ENCODE measurements at regions not wholly inside any gene's neighbourhood (a gene's known extent, or its start where the extent isn't known, plus 50 kb on each side); places are given as distances from the start of the nearest gene placed in this dataset.
A peak's percentile ranks its signal among the peaks of the same experiment; 100 is the strongest.
"Not testable (repeated sequence)": the region's sequence is repeated elsewhere in the genome, so short reads cannot be mapped to it uniquely, and the experiment has no call there.

DNA sequence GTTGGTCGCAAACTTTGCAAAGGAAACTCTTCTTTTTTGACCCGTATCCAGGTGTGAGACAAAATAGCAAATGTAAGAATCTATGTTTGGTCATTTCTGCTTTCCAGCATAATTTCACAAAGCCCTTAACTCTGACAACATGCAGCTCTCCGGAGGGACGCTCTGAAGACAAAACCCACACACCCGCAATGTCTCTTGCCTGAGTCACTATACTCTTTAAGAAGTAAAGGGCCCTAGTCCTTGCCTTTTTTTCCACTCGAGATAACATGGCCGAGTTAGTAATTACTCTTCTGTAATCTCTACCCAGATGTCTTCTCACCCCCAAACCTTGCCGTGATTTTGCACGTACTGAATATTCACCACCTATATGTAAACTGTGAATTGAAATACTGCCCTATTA, 115.7 kb upstream of the ADAMTS9 start:
- DNase-seq (ENCODE audit: low spot score) = no peak

GRCh38 chr3:64802460-64802859, 114.7 kb upstream of the ADAMTS9 start:
- no peak for DNase-seq (ENCODE audit: low spot score)

- DNase-seq (ENCODE audit: low spot score) = no peak
These were observed 114.1 kb upstream of the ADAMTS9 start for GRCh38 chr3:64801856-64802255.

- DNase-seq (ENCODE audit: low spot score) = no peak
These were observed 111.8 kb upstream of the ADAMTS9 start for GRCh38 chr3:64799606-64800005.

- DNase-seq (ENCODE audit: low spot score) = no peak
These were observed 110.5 kb upstream of the ADAMTS9 start for GRCh38 chr3:64798316-64798715.

GRCh38 chr3:64796607-64797399, 109.0 kb upstream of the ADAMTS9 start:
- DNase-seq (ENCODE audit: low spot score) = peak; percentile 38

- no peak for DNase-seq (ENCODE audit: low spot score)
These were observed 104.6 kb upstream of the ADAMTS9 start for GRCh38 chr3:64792445-64792844.

DNA sequence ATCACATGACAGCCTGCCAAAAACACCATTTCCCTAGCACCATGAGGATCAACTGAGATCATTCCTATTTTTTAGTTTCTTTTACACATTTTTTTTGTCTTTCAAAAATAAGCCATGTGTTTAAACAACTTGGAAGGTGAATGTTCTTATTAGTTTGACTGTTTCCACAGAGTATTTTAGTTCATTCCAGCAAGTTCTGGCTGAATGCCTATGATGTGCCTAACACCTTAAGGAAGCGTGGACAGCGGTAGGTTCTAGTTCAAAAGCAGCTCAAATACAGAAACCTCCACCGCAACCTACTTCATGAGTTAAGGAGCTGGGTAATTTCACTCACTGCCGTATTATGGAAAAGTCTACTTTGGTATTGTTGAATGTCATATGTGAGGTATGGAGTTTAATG, 101.3 kb upstream of the ADAMTS9 start:
- no peak for DNase-seq (ENCODE audit: low spot score)

DNA sequence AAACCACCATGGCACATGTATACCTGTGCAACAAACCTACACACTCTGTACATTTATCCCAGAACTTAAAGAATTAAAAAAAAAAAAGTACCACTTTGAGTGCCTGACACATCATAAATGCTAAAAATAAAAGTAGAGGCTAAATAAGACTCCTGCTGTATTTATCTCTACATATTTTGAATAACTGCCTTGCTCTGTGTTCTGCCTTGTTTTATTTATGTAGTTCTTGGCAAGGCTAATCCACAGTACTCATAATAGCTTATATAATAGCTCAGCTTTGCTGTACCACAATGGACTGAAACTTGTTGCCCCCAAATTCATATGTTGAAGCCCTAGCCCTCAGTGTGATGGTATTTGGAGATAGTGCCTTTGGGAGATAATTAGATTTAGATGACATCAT, 95.4 kb upstream of the ADAMTS9 start:
- no peak for DNase-seq (ENCODE audit: low spot score)

DNA sequence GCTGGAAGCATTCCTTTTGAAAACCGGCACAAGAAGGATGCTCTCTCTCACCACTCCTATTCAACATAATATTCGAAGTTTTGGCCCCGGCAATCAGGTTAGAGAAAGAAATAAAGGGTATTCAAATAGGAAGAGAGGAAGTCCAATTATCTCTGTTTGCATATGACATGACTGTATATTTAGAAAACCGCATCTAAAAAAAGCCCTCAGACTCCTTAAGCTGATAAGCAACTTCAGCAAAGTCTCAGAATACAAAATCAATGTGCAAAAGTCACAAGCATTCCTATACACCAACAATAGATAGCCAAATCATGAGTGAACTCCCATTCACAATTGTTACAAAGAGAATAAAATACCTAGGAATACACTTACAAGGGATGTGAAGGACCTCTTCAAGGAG, 93.1 kb upstream of the ADAMTS9 start:
- DNase-seq (ENCODE audit: low spot score) = not testable (repeated sequence)

GRCh38 chr3:64773137-64773536, 85.3 kb upstream of the ADAMTS9 start:
- no peak for DNase-seq (ENCODE audit: low spot score)

GRCh38 chr3:64766440-64766839, 78.6 kb upstream of the ADAMTS9 start:
- DNase-seq (ENCODE audit: low spot score) = no peak

DNA sequence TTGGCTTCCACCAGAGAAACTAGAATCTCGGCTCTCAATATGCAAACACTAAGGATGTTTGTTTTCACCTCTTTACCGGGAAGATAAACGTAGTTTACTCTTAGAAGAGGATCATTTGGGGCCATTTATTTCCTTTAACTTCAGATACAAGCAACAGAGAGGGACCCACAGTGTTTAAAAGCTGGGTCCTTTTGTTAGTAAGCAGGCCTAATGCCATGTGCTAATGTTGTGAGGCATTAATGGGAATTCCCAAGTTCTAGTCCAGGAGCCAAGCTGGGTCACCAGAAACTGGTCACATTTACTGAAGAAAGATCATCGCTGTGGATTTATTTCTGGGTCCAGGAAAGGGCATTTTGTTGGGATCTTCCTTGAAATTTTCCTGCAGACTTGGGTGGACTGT, 78.1 kb upstream of the ADAMTS9 start:
- no peak for DNase-seq (ENCODE audit: low spot score)

GRCh38 chr3:64764386-64764929, 76.7 kb upstream of the ADAMTS9 start:
- no peak for DNase-seq (ENCODE audit: low spot score)

DNA sequence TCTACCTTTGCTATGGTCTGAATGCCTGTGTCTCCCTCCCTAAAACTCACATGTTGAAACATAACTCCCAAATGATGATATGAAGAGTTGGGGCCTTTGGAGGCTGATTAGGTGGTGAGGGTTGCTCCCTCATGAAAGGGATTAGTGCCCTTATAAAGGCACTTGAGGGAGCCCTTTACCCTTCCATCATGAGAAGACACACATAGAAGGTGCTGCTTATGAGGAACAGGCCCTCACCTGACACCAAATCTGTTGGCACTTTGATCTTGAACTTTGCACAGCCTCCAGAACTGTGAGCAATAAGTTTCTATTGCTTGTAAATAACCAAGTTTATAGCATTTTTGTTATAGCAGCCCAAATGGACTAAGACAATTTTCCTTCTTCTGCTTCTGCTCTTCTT, 76.2 kb upstream of the ADAMTS9 start:
- DNase-seq (ENCODE audit: low spot score) = no peak

DNA sequence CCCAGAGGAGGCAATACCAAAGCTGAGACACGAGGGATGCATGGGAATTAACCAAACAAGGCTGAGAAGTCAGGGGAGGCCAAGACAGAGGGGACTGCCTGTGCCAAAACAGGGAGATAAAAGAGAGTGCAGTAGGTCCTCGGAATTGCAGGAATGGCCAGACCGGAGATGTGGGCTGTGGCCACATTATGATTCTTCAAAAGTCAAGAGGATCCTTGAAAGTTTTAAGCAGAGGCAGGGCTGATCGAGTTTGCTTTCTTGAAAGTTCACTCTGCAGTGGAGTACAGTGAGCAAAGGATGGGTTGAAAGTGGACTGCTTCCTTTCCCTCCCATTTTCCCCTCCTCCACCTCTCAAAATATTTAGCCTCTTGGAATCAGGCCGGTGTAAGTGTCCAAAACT, 73.9 kb upstream of the ADAMTS9 start:
- no peak for DNase-seq (ENCODE audit: low spot score)

GRCh38 chr3:64760258-64760657, 72.5 kb upstream of the ADAMTS9 start:
- no peak for DNase-seq (ENCODE audit: low spot score)

DNA sequence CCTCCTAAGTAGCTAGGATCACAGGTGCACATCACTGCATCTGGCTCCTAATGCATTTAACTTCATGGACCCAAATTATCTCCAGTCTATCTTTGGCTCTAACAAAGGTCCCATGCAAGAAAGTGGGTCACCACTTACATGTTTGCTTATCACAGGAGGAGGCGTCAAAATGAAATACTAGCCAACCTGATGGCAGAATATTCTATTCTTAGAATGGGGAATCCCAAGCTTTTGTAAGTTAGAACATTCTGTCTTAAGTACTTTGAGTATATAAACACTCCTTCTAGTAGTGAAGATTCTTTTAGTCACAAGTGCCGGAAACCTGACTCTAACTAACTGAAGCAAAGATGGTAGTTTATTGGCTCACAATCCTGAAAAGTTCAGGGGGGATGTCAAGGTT, 72.0 kb upstream of the ADAMTS9 start:
- no peak for DNase-seq (ENCODE audit: low spot score)

DNA sequence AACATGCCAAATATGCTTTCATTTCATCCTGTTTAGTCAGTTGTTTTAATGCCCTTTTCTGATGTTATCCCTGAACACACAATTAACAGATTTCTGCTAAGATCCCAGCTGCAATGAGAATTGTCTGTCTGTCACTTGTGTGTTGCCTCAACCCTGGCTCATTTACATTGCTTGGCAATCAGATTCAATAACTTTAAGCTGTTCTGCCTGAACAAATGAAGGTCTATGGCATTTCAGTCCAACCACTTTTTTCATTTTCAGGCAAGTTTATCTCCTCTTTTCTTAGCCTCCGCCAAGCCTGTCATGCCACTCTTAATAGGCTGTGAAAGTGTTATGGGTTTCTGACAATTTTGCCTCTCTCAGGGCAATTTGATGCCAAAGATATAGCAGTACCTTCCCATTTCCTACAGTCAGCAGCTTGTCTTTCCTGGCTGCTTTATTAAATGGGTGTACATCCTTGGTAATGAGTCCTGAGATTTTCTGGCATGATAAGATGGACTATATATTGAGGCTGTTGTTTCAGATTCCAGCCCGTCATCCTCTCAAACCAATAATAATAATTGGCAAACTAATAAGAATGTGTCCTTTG, 68.7 kb upstream of the ADAMTS9 start:
- DNase-seq (ENCODE audit: low spot score) = no peak

- DNase-seq (ENCODE audit: low spot score) = no peak
These were observed 60.6 kb upstream of the ADAMTS9 start for GRCh38 chr3:64748244-64748904.

DNA sequence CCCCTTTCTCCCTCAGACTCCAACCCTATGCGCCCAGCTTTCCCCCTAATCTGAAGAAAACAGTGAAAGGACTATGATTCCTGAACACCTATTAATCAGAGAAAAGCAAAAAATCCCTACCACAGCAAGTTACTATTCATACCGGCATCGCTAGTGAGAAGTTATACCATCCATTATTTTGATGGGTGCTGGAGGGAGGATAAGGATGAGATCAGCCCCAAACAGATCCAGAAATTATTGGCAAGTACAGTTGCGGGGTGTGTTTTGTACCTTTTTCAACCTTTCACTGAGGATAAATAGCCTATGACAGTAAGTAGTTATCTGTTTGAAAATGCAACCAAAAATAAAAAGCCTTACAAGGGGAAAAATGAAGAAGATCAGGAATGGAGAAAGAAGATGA, 59.9 kb upstream of the ADAMTS9 start:
- no peak for DNase-seq (ENCODE audit: low spot score)

DNA sequence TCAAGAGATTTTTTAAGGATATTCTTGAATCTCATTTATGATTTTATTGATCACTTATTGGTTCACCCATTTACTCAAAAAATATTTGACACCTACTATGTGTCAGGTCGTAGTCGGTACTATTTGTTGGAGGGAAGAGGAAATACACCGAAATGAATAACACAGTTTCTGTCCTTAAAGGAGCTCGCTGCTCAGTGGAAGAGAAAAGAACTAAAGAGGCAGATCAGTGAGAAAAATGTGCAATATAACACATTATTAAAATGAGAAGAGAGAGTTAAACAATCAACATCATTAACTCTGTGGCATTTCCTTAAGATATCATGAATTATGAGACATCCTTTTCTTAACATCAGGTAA, 56.1 kb upstream of the ADAMTS9 start:
- DNase-seq (ENCODE audit: low spot score) = no peak

All from cerebellar cortex (tissue), 1 donor.